T-helper 2 cell treated with Interferon-gamma antibody and Interleukin-4, amounts not matched to agents 5 μg/mL and 100 μg/mL, for 36 hours (primary cell): ENCODE measurements at regions not wholly inside any gene's neighbourhood (a gene's known extent, or its start where the extent isn't known, plus 50 kb on each side); places are given as distances from the start of the nearest gene placed in this dataset.

Experiments used
- DNase-seq: peaks from one replicate; pipeline ENCODE4 v3.0.0; 2021; ENCODE audit warnings: low spot score
- H3K27ac Mint-ChIP-seq: one replicate; pipeline ENCODE4 v1.8.0; 2021; ENCODE audit warnings: mild to moderate bottlenecking, mixed read lengths
- H3K27me3 Mint-ChIP-seq: one replicate; pipeline ENCODE4 v1.8.0; 2021; ENCODE audit warnings: low read depth, mixed read lengths
- H3K36me3 Mint-ChIP-seq: one replicate; pipeline ENCODE4 v1.8.0; 2021; ENCODE audit warnings: low read depth, mixed read lengths
- H3K4me1 Mint-ChIP-seq: one replicate; pipeline ENCODE4 v1.8.0; 2021; ENCODE audit warnings: low read depth, mixed read lengths
- H3K4me3 Mint-ChIP-seq: one replicate; pipeline ENCODE4 v1.8.0; 2022; ENCODE audit warnings: mild to moderate bottlenecking, moderate library complexity, mixed read lengths
- H3K9me3 Mint-ChIP-seq: one replicate; pipeline ENCODE4 v1.8.0; 2021; ENCODE audit warnings: mixed read lengths

GRCh38 chr1:165147799-165148198 is 208.7 kb downstream of the LMX1A start:
- Mint-ChIP-seq H3K4me1 (no peaks in the 10 kb centered on the region), H3K27ac (no peak overlapping the region), H3K27me3 (no peaks in the 10 kb centered on the region), H3K9me3 (no peaks in the 10 kb centered on the region), H3K4me3 (no peak overlapping the region), H3K36me3 (no peaks in the 10 kb centered on the region)
- DNase-seq: no peak

- no peaks in the 10 kb centered on the region for H3K9me3 Mint-ChIP-seq
- no peak overlapping the region for H3K4me3 Mint-ChIP-seq
- peak; percentile 16 for DNase-seq
- H3K36me3 Mint-ChIP-seq: no peaks in the 10 kb centered on the region
- H3K27me3 Mint-ChIP-seq: no peaks in the 10 kb centered on the region
- H3K4me1 Mint-ChIP-seq: no peaks in the 10 kb centered on the region
- no peak overlapping the region for H3K27ac Mint-ChIP-seq
Observed at GRCh38 chr1:165144757-165145397, 211.6 kb downstream of the LMX1A start.

- Mint-ChIP-seq H3K4me3 (no peak overlapping the region), H3K9me3 (no peaks in the 10 kb centered on the region), H3K27me3 (no peaks in the 10 kb centered on the region), H3K36me3 (no peaks in the 10 kb centered on the region), H3K27ac (no peak overlapping the region), H3K4me1 (no peaks in the 10 kb centered on the region)
- DNase-seq: peak; percentile 12
Observed at GRCh38 chr1:165143437-165144065, 213.0 kb downstream of the LMX1A start.

- peaks cover 2% of the 10 kb centered on the region for H3K27me3 Mint-ChIP-seq
- no peak overlapping the region for H3K4me3 Mint-ChIP-seq
- no peaks in the 10 kb centered on the region for H3K4me1 Mint-ChIP-seq
- DNase-seq: no peak
- H3K27ac Mint-ChIP-seq: no peak overlapping the region
- no peaks in the 10 kb centered on the region for H3K36me3 Mint-ChIP-seq
- no peaks in the 10 kb centered on the region for H3K9me3 Mint-ChIP-seq
Observed at GRCh38 chr1:165138960-165139359, 217.6 kb downstream of the LMX1A start.

DNA sequence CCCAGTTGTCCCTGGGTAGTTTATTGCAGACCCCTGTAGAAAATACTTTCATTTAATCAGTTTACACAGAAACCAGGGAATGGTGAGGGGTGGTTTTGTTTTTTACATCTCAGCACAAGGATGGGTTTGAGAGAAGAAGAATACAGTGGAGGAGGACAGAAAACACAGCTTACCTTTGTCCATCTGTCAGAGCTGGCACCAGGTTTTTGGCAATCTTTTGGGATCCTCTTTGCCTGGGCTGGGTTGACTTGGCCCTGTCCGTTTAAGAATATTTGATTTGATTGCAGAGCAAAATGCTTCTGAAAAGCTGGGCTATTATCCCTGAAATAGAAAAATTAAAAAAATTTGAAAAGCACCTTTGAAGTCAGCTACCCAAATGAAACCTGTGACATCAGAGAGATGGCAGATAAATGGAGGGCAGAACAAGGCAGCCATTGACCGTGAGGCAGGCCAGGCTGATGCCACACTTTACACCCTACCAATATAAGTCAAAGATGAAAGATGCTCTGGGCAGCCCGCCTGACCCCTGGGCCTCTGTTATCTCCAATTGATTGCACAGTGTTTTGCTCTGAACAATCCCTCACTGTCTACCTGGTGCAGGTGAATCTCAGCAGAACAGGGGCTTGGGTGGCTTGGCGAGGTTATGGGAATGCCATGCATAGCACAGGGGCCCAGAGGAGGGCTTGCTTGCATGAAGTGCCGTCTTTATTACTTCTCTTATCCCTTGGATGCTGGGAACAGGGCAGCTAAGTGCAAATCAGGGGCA is 218.8 kb downstream of the LMX1A start:
- DNase-seq: no peak
- no peaks in the 10 kb centered on the region for H3K36me3 Mint-ChIP-seq
- H3K27me3 Mint-ChIP-seq: peaks cover 2% of the 10 kb centered on the region
- H3K4me3 Mint-ChIP-seq: no peak overlapping the region
- H3K9me3 Mint-ChIP-seq: no peaks in the 10 kb centered on the region
- no peaks in the 10 kb centered on the region for H3K4me1 Mint-ChIP-seq
- H3K27ac Mint-ChIP-seq: no peak overlapping the region

DNA sequence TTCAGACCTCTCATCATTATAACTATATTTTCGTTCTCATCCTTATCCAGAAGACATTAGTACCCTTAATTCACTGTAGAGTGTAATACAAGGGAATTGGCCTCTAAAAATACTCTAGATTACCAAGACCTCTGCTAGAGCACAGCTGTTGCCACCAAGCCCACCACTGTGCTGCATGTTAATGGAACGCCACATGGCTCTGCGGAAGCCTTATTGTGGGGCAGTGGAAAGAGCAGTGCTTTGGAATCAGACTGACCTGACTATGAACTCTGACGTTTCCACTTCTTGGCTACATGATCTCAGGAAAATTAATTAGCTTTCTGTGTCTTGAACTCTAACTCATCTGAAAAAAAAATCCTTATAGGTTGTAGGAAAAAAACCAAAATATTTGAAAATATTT is 222.1 kb downstream of the LMX1A start:
- H3K4me3 Mint-ChIP-seq: no peak overlapping the region
- no peak overlapping the region for H3K27ac Mint-ChIP-seq
- H3K9me3 Mint-ChIP-seq: no peaks in the 10 kb centered on the region
- peaks cover under 1% of the 10 kb centered on the region for H3K4me1 Mint-ChIP-seq
- DNase-seq: no peak
- H3K36me3 Mint-ChIP-seq: no peaks in the 10 kb centered on the region
- peaks cover 2% of the 10 kb centered on the region for H3K27me3 Mint-ChIP-seq

- H3K27ac Mint-ChIP-seq: no peak overlapping the region
- peaks cover 1% of the 10 kb centered on the region for H3K4me1 Mint-ChIP-seq
- no peaks in the 10 kb centered on the region for H3K36me3 Mint-ChIP-seq
- H3K4me3 Mint-ChIP-seq: no peak overlapping the region
- no peaks in the 10 kb centered on the region for H3K9me3 Mint-ChIP-seq
- H3K27me3 Mint-ChIP-seq: no peaks in the 10 kb centered on the region
- peak; percentile 15 for DNase-seq
Observed at GRCh38 chr1:165129568-165130164, 226.8 kb downstream of the LMX1A start.

DNA sequence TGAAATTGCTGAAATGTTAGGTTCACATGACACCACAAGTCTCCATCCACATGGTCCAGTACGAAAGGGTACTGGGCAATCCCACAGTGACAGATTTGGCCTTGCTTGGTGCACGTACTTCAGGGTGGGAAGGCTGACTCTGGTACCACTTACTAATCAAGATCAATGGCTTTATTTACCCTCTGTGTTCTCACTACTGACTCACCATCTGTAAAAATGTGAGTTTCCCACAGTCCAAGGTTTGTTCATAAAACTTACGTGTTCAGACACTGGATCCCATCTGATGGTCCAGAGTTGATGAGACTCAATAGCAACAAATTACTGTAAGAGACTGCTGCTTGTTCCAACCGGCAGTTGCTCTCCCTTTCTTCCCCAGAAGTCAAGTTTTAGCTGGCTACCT is 231.7 kb downstream of the LMX1A start:
- Mint-ChIP-seq H3K27me3 (peaks cover 3% of the 10 kb centered on the region), H3K4me3 (no peak overlapping the region)

GRCh38 chr1:165119086-165119485 is 237.4 kb downstream of the LMX1A start:
- Mint-ChIP-seq H3K9me3 (no peaks in the 10 kb centered on the region), H3K27ac (no peak overlapping the region), H3K4me1 (no peaks in the 10 kb centered on the region), H3K27me3 (peaks cover 28% of the 10 kb centered on the region), H3K36me3 (no peaks in the 10 kb centered on the region), H3K4me3 (no peak overlapping the region)
- DNase-seq: no peak

More for the DNA sequence above, 231.7 kb downstream of the LMX1A start:
- DNase-seq: no peak
- Mint-ChIP-seq H3K36me3 (no peaks in the 10 kb centered on the region), H3K27ac (no peak overlapping the region), H3K9me3 (no peaks in the 10 kb centered on the region), H3K4me1 (peaks cover 1% of the 10 kb centered on the region)

DNA sequence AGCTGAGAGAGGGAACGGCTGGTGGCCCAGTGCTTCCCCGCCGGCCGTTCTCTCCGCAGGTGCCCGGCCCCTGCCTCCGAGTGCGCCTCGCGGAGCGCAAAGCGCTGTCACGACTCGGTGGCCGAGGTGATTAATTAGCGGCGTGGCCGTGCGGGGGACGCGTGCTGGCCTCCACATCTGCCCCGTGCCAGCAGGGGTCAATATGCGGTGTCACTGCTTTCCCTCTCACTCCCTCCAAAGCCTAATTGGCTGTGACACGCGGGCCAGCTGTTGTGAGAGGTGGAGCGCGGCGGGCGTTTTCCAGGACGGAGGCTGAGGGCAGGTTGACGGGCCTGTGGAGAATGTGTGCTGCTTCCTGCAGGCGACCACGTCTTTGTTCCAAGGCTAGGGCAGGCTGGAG is 239.0 kb downstream of the LMX1A start:
- Mint-ChIP-seq H3K27ac (no peak overlapping the region), H3K4me1 (no peaks in the 10 kb centered on the region), H3K27me3 (peaks cover 26% of the 10 kb centered on the region), H3K4me3 (no peak overlapping the region), H3K9me3 (no peaks in the 10 kb centered on the region), H3K36me3 (no peaks in the 10 kb centered on the region)
- no peak for DNase-seq

- H3K9me3 Mint-ChIP-seq: no peaks in the 10 kb centered on the region
- H3K4me1 Mint-ChIP-seq: no peaks in the 10 kb centered on the region
- no peak overlapping the region for H3K27ac Mint-ChIP-seq
- H3K36me3 Mint-ChIP-seq: no peaks in the 10 kb centered on the region
- no peak for DNase-seq
- H3K27me3 Mint-ChIP-seq: peaks cover 26% of the 10 kb centered on the region
- H3K4me3 Mint-ChIP-seq: no peak overlapping the region
Observed at GRCh38 chr1:165116732-165117131, 239.8 kb downstream of the LMX1A start.

DNA sequence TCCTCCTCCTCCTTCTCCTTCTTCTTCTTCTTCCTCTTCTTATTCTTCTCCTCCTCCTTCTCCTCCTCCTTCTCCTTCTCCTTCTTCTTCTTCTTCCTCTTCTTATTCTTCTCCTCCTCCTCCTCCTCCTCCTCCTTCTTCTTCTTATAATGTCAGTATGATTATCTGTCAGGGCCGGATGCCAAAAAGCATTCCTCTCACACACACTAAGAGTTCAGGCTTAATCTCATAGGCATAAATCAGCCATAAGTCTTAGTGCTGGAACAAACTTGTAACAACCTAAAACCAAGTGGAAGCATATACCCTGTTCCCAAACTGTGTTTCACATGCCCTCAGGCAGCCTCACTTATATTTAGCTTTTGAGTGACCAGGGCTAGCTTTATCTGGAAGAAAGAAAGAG is 240.3 kb downstream of the LMX1A start:
- H3K4me3 Mint-ChIP-seq: no peak overlapping the region
- H3K27me3 Mint-ChIP-seq: peaks cover 26% of the 10 kb centered on the region
- H3K27ac Mint-ChIP-seq: no peak overlapping the region
- H3K36me3 Mint-ChIP-seq: no peaks in the 10 kb centered on the region
- no peaks in the 10 kb centered on the region for H3K4me1 Mint-ChIP-seq
- no peaks in the 10 kb centered on the region for H3K9me3 Mint-ChIP-seq
- no peak for DNase-seq

DNA sequence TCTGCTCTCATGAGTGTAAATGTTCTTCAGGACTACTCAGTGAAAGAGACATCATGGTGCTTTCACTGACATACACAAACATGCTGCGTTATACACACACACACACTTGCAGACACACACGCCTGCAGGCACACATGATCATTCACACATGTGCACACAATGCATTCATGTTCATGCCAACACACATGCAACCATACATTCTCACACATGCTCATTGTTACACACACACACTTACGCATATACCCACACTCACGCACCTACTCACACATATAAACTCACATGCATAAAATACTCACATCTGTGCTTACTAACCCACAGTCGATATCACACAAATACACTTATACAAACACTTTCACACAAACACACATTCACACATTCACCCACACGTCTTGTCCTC is 241.6 kb downstream of the LMX1A start:
- H3K36me3 Mint-ChIP-seq: no peaks in the 10 kb centered on the region
- H3K27me3 Mint-ChIP-seq: peaks cover 26% of the 10 kb centered on the region
- DNase-seq: no peak
- no peak overlapping the region for H3K4me3 Mint-ChIP-seq
- no peaks in the 10 kb centered on the region for H3K9me3 Mint-ChIP-seq
- H3K27ac Mint-ChIP-seq: no peak overlapping the region
- no peaks in the 10 kb centered on the region for H3K4me1 Mint-ChIP-seq
